ENCODE measurements at regions not wholly inside any gene's neighbourhood (a gene's known extent, or its start where the extent isn't known, plus 50 kb on each side); places are given as distances from the start of the nearest gene placed in this dataset.

GRCh38 chr6:78153976-78154375 is 501.1 kb downstream of the MEI4 start:
- peaks cover 21% of the 10 kb centered on the region for H3K9me3 ChIP-seq (ENCODE audit: low read depth, low read length, poor library complexity, severe bottlenecking)
- no peak for DNase-seq (ENCODE audit: low spot score)
- BruUV-seq (replicated peaks), result no TSS peak
- no peaks in the 10 kb centered on the region for H3K36me3 ChIP-seq (ENCODE audit: insufficient read depth, low read length, poor library complexity, severe bottlenecking)
- no peaks in the 10 kb centered on the region for H3K27me3 ChIP-seq (replicated peaks; ENCODE audit: insufficient read depth, low read depth, low read length, poor library complexity)
- H3K27ac ChIP-seq (ENCODE audit: low read depth, low read length, poor library complexity, severe bottlenecking), result no peak overlapping the region
- CTCF ChIA-PET, result no interaction called here
- no peak overlapping the region for H3K4me3 ChIP-seq (ENCODE audit: low read depth, low read length, poor library complexity, severe bottlenecking)
- POLR2A ChIA-PET (ENCODE audit: low non-redundant PET), result no interaction called here
- intact Hi-C loops (cut with micrococcal nuclease; ENCODE audit: unreplicated experiment), result no loop called here
- TF ChIP-seq CTCF (conservative IDR thresholded peaks at IDR 0.05; ENCODE audit: low read depth, low read length) (no peak), EZH2 (IDR thresholded peaks at IDR 0.05; ENCODE audit: borderline replicate concordance, low read depth, low read length, poor library complexity, severe bottlenecking) (no peak)
- H3K4me1 ChIP-seq (ENCODE audit: insufficient read depth, low read length, poor library complexity, severe bottlenecking), result no peaks in the 10 kb centered on the region

- intact Hi-C loops (cut with micrococcal nuclease; ENCODE audit: unreplicated experiment), result no loop called here
- TF ChIP-seq EZH2 (IDR thresholded peaks at IDR 0.05; ENCODE audit: borderline replicate concordance, low read depth, low read length, poor library complexity, severe bottlenecking), result no peak
- no peak for TF ChIP-seq CTCF (conservative IDR thresholded peaks at IDR 0.05; ENCODE audit: low read depth, low read length)
- CTCF ChIA-PET, result no interaction called here
- H3K4me1 ChIP-seq (ENCODE audit: insufficient read depth, low read length, poor library complexity, severe bottlenecking), result no peaks in the 10 kb centered on the region
- no peaks in the 10 kb centered on the region for H3K36me3 ChIP-seq (ENCODE audit: insufficient read depth, low read length, poor library complexity, severe bottlenecking)
- no peaks in the 10 kb centered on the region for H3K27me3 ChIP-seq (replicated peaks; ENCODE audit: insufficient read depth, low read depth, low read length, poor library complexity)
- BruUV-seq (replicated peaks), result no TSS peak
- DNase-seq (ENCODE audit: low spot score), result no peak
- H3K4me3 ChIP-seq (ENCODE audit: low read depth, low read length, poor library complexity, severe bottlenecking), result no peak overlapping the region
- H3K9me3 ChIP-seq (ENCODE audit: low read depth, low read length, poor library complexity, severe bottlenecking), result peaks cover 19% of the 10 kb centered on the region
- POLR2A ChIA-PET (ENCODE audit: low non-redundant PET), result no interaction called here
- no peak overlapping the region for H3K27ac ChIP-seq (ENCODE audit: low read depth, low read length, poor library complexity, severe bottlenecking)
These were observed 504.8 kb downstream of the MEI4 start for GRCh38 chr6:78157606-78158005.

GRCh38 chr6:78188891-78189290 is 536.1 kb downstream of the MEI4 start:
- Histone ChIP-seq H3K4me3 (ENCODE audit: low read depth, low read length, poor library complexity, severe bottlenecking) (no peak overlapping the region), H3K9me3 (ENCODE audit: low read depth, low read length, poor library complexity, severe bottlenecking) (peaks cover 20% of the 10 kb centered on the region), H3K27me3 (replicated peaks; ENCODE audit: insufficient read depth, low read depth, low read length, poor library complexity) (no peaks in the 10 kb centered on the region), H3K4me1 (ENCODE audit: insufficient read depth, low read length, poor library complexity, severe bottlenecking) (no peaks in the 10 kb centered on the region), H3K36me3 (ENCODE audit: insufficient read depth, low read length, poor library complexity, severe bottlenecking) (no peaks in the 10 kb centered on the region), H3K27ac (ENCODE audit: low read depth, low read length, poor library complexity, severe bottlenecking) (no peak overlapping the region)
- CTCF ChIA-PET, result no interaction called here
- no peak for DNase-seq (ENCODE audit: low spot score)
- POLR2A ChIA-PET (ENCODE audit: low non-redundant PET), result no interaction called here
- intact Hi-C loops (cut with micrococcal nuclease; ENCODE audit: unreplicated experiment), result no loop called here
- BruUV-seq (replicated peaks), result no TSS peak
- TF ChIP-seq CTCF (conservative IDR thresholded peaks at IDR 0.05; ENCODE audit: low read depth, low read length), result no peak
- TF ChIP-seq EZH2 (IDR thresholded peaks at IDR 0.05; ENCODE audit: borderline replicate concordance, low read depth, low read length, poor library complexity, severe bottlenecking), result no peak
